Hematopoietic multipotent progenitor cell treated with erythropoietin and hydrocortisone succinate and interleukin-3 and kit ligand, for 17 days (in vitro differentiated cells): ENCODE measurements at regions not wholly inside any gene's neighbourhood (a gene's known extent, or its start where the extent isn't known, plus 50 kb on each side); places are given as distances from the start of the nearest gene placed in this dataset.

ENCODE experiments used
- DNase-seq: peaks from one replicate; pipeline ENCODE4 v3.0.0-alpha.2; 2015; ENCODE audit warnings: low spot score

DNA sequence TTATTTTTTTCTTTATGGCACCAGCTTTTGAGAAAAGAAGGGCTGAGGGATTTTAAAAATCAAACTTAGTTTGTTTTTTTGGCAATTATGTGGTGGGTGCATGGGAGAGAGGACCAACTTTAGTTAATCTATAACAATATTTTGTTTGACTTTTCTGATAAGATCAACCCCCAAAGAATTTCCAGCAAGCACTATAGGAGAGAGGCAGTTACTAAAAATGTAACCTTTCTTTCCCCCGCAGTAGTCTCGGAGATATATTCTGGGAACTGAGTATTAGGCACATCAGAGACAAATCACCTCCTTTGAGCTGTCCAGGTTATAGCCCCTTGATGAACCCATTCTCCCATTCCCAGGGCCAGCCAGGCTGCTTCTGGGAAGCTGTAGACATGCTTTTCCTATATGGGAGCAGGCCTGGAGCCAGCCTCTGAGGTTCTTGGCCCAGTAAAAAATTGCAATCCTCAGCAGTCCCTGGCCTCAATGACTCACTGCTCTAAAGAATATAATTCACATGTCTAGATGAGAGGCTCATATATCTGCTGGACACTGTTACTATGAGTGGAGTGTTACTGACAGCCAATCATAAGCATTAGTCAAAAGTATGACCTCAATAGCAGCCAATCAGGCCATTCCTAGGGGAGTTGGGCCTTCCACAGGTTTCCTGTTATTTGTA lies 138.3 kb upstream of the AGBL1 start:
- DNase-seq: no peak

- no peak for DNase-seq
These were observed 137.0 kb upstream of the AGBL1 start for GRCh38 chr15:85942632-85943031.

DNA sequence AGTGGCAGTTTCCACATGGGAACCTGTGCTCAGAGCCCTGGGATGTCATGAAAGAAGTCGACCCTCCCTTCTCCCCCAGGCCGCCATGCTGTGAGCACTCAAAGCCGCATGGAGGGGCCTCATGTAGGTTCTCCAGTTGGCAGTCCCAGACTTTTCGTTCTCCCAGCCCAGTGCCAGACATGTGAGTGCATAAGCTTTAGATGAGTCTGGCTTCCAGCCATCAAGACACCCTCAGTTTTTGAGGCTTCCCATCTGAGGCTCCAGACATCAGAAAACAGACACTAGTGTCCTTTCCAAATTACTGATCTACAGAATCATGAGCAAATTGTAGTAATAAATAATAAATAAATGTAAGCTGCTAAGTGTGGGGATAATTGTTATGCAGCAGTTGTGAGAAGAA lies 136.5 kb upstream of the AGBL1 start:
- no peak for DNase-seq

- DNase-seq: no peak
These were observed 135.9 kb upstream of the AGBL1 start for GRCh38 chr15:85943791-85944190.

- DNase-seq: no peak
These were observed 132.7 kb upstream of the AGBL1 start for GRCh38 chr15:85947021-85947420.

- DNase-seq: no peak
These were observed 131.7 kb upstream of the AGBL1 start for GRCh38 chr15:85947936-85948335.

GRCh38 chr15:85950101-85950500 lies 129.6 kb upstream of the AGBL1 start:
- DNase-seq: no peak

GRCh38 chr15:85954586-85954985 lies 125.1 kb upstream of the AGBL1 start:
- DNase-seq: no peak

DNA sequence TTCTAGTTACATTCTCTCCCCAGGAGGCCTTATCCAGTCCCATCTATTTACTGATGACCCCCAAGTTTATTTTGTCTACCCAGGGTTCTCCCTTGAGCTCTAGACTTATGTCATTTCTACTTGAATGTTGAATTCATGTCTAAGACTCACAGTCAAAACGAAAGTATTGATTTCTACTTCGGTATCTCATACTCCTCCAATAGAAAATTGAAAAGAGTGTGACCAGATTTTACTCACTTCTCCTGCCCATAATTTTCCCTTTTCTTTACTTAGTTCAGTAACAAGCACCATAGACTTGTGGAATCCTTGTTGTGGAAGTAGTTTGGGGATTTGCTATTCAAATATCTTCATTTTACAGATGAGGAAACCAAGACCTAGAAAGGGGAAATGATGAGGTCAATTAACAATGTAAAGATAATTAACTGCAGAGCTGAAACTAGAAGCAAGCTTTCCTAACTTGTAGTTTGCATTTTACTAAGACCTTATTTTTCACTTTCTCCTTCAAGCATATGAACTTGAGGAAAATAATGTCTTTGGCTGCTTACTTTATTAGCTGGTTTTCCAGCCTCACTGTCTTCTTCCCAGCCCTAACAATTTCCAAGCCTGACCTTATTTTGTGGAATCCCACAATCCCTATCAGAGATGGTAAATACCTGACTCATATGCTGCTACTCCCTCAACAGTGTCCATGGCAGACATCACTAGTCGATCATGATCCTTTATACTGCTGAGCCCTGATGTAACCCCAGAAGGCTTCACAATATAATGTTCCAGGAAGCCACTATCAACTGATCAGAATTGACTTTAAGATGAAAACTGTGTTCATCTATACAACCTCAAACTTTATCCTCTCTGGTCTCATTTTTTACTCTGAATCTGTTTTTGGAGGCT lies 123.9 kb upstream of the AGBL1 start:
- DNase-seq: no peak

- DNase-seq: no peak
These were observed 123.0 kb upstream of the AGBL1 start for GRCh38 chr15:85956532-85957275.

GRCh38 chr15:85959611-85960010 lies 120.1 kb upstream of the AGBL1 start:
- DNase-seq: no peak

DNA sequence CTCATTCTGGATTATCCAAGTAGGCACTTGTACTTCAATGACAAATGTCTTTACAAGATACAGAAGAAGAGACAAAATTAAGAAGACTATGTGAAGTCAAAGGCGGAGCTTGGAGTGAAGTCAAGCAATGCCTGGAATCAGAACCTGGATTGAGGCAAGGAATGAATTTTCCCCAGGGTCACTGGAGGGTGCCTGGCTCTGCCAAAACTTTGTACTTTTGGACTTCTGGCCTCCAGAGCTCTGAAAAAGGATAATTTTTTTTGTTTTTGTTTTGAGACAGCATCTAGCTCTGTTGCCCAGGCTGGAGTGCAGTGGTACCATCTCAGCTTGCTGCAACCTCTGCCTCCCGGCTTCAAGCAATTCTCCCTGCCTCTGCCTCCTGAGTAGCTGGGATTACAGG lies 119.3 kb upstream of the AGBL1 start:
- no peak for DNase-seq

- no peak for DNase-seq
These were observed 117.8 kb upstream of the AGBL1 start for GRCh38 chr15:85961821-85962220.

GRCh38 chr15:85963262-85963760 lies 116.4 kb upstream of the AGBL1 start:
- DNase-seq: no peak

DNA sequence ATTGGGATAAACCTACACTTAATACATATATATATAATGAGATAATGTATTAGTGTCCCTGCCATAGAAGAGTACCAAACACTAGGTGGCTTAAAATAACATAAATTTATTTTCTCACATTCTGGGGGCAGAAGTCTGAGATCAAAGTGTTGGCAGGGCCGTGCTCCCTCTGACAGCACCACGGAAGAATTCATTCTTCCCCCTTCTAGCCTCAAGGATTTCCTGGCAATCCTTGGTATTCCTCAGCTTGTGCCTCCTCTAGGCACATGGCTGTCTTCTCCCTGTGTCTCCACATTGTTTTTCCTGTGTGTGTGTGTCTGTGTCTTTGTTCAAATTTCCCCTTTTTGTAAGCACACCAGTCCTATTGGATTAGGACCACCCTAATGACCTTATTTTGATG lies 115.2 kb upstream of the AGBL1 start:
- DNase-seq: no peak

DNA sequence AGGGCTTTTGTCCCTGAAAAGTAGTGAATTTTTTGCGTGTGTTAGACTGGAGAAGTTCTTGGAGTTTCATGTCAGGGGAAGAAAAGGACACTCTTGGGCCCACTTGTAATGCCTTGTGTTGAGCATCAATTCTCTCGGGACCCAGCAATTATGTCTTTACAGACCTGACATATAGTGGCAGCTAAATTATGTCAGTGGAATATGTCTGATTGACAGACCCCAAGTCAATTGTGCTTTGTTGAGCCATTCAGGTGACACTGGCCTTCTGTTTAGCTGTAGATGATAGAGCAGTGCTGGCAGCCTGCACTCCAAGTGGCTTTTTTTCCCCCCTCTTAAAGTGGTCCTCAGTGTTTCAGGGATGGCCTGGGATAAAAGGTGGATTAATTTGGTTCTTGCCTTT lies 112.1 kb upstream of the AGBL1 start:
- no peak for DNase-seq

DNA sequence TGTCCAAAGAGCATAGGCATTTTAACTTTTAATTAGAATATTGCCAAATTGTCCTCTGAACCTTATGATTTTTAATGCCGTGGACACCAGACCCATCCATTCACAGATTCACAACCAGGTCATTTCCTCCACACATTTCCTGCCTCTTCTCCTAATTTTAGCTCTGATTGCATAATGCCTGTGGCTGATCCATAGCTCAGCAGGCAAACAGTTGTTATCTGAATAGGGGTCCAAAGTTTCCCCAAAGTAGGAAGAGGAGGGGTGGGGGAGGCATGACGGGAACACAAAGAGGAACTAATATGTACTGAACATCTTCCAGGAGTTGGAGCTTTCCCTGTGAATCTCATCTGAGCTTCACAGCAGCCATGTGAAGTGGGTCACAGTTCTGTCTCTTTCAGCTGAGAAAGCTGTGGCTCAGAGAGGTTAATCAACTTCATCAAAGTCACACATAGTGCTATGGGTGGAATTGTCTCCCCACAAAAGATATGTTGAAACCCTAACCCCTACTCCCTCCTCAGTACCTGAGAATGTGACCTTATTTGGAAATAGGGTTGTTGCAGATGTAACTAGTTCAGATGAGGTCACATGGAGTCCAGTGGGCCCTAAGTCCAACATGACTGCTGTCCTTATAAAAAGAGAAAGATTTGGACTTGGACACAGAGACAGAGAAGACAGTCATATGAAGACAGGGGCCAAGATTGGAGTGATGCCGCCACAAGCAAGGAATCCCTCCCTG lies 106.7 kb upstream of the AGBL1 start:
- DNase-seq: no peak

- no peak for DNase-seq
These were observed 105.9 kb upstream of the AGBL1 start for GRCh38 chr15:85973584-85974347.

GRCh38 chr15:85974348-85974705 lies 105.3 kb upstream of the AGBL1 start:
- no peak for DNase-seq

DNA sequence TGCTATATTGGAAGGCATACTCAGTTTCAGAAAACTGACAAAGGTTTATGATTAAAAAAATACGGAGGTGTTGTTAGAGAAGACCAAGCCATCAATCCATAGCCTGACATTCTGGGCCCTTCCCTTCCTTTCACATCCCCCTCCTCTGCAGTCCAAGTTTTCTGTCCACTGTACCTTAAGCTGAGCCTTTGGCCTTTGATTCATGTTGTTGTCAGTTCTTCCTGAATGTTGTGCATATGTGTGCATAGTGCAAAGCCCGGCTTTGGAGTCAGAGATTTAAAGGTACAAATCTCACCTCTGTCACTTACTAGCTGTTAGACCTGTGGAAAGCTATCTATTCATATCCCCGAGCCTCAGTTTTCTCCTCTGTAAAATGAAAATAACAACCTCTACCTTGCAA lies 104.9 kb upstream of the AGBL1 start:
- DNase-seq: no peak

DNA sequence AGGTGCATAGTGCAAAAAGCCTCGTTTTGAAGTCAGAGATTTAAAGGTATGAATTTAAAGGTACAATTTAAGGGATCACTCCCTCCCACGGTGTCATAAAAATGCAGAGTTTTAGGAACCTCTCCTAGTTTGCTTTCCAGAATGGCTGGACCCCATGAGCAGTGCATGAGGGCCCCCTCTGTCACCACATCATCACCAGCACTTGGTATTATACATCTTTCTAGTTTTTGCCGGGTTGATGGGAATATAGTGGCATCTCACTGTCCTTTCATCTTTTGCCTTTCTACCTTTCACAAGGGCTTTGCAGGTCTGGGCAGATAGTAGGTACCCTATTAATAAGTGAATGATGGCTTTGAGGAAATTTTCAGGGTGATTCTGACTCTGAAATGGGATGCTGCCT lies 103.6 kb upstream of the AGBL1 start:
- no peak for DNase-seq
